Fibroblast of lung (primary cell): ENCODE measurements at regions not wholly inside any gene's neighbourhood (a gene's known extent, or its start where the extent isn't known, plus 50 kb on each side); places are given as distances from the start of the nearest gene placed in this dataset.

Experiments used
- DNase-seq, 2 donors: peaks; one replicate each; pipeline versions ENCODE4 v3.0.0 to v3.0.0-alpha.2; 2010; ENCODE audit warnings: low read depth in 2 of 2
- H2AFZ ChIP-seq: 2 replicates; pipeline ENCODE4 v1.5.1; 2012; ENCODE audit warnings: low read length, control low read depth, inconsistent platforms
- H3K27ac ChIP-seq: 2 replicates; pipeline ENCODE4 v1.5.1; 2011; ENCODE audit warnings: low read length, control low read depth; ENCODE audit not compliant: insufficient read depth
- H3K27me3 ChIP-seq: 2 replicates; pipeline ENCODE4 v1.5.1; 2011; ENCODE audit warnings: mild to moderate bottlenecking, low read length; ENCODE audit not compliant: control insufficient read depth, insufficient read depth
- H3K36me3 ChIP-seq: 2 replicates; pipeline ENCODE4 v1.5.1; 2011; ENCODE audit warnings: low read length; ENCODE audit not compliant: control insufficient read depth, insufficient read depth
- H3K4me1 ChIP-seq: 2 replicates; pipeline ENCODE4 v1.5.1; 2011; ENCODE audit warnings: low read length; ENCODE audit not compliant: control insufficient read depth, insufficient read depth; ENCODE audit errors: extremely low read depth
- H3K4me2 ChIP-seq: 2 replicates; pipeline ENCODE4 v1.5.1; 2011; ENCODE audit warnings: low read length, control low read depth; ENCODE audit not compliant: insufficient read depth; ENCODE audit errors: extremely low read depth
- H3K4me3 ChIP-seq, 4 experiments: fragments of 200-600 bp in 1 of 4; sonication (generic) in 1 of 4; replicated peaks in 1 of 4; 2 replicates each; pipeline ENCODE4 v1.5.1; 2011 to 2016; ENCODE audit warnings: low read length in 4 of 4, low read depth in 3 of 4, mild to moderate bottlenecking in 3 of 4, control low read depth in 2 of 4, inconsistent platforms in 1 of 4, mixed read lengths in 1 of 4; ENCODE audit not compliant: insufficient read depth in 1 of 4; ENCODE audit errors: control extremely low read depth in 1 of 4
- H3K79me2 ChIP-seq: 2 replicates; pipeline ENCODE4 v1.5.1; 2012; ENCODE audit warnings: mild to moderate bottlenecking, low read length, inconsistent platforms; ENCODE audit not compliant: control insufficient read depth, insufficient read depth
- H3K9ac ChIP-seq: 2 replicates; pipeline ENCODE4 v1.5.1; 2011; ENCODE audit warnings: mild to moderate bottlenecking, low read length, control low read depth; ENCODE audit not compliant: insufficient read depth
- H3K9me3 ChIP-seq: 2 replicates; pipeline ENCODE4 v1.5.1; 2012; ENCODE audit warnings: low read depth, low read length; ENCODE audit not compliant: control insufficient read depth, insufficient read depth
- H4K20me1 ChIP-seq: 2 replicates; pipeline ENCODE4 v1.5.1; 2011; ENCODE audit warnings: low read length; ENCODE audit not compliant: control insufficient read depth, insufficient read depth; ENCODE audit errors: extremely low read depth
- EZH2 ChIP-seq: IDR thresholded peaks from 2 replicates; pipeline ENCODE4 v1.5.1; 2012; ENCODE audit warnings: low read length, control low read depth, mild to moderate bottlenecking; ENCODE audit errors: missing control alignments
- TF ChIP-seq, protein P1 (sequence below), 2 donors: IDR thresholded peaks in 1 of 2; conservative IDR thresholded peaks in 1 of 2; 1 replicate in 1 of 2; 2 replicates in 1 of 2; pipeline ENCODE4 v1.5.1; 2011 to 2012; ENCODE audit warnings: low read length in 2 of 2, control low read depth in 1 of 2, inconsistent platforms in 1 of 2, low read depth in 1 of 2, mild to moderate bottlenecking in 1 of 2

DNA sequence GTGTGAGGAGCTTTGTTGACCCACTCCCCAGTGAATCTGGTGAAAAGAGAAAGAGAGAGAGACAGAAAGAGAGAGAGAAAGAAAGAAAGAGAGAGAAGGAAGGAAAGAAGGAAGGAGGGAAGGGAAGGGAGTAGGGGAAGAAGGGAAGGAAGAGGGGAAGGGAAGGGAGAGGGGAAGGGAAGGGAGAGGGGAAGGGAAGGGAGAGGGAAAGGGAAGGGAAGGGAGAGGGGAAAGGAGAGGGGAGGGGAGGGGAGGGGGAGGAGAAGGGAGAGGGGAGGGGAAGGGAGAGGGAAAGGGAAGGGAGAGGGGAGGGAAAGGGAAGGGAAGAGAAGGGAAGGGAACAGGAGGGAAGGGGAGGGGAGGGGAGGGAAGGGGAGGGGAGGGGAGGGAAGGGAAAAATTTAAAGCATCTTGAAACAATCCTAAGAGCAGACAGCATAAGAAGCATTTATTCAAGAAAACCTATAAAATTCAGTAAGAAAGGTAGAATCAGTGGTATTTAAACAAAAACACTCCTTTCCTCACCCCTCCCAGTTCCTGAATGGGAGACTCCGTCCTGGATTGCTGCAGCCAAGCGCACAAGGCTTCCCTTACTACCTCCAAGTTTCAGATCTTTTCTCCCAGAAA, 846.2 kb upstream of the POM121L12 start:
- no peak for DNase-seq
- no peaks in the 10 kb centered on the region for H4K20me1 ChIP-seq
- no peaks in the 10 kb centered on the region for H3K79me2 ChIP-seq
- H3K27ac ChIP-seq: no peak overlapping the region
- no peak for TF ChIP-seq EZH2
- TF ChIP-seq, protein P1, sequence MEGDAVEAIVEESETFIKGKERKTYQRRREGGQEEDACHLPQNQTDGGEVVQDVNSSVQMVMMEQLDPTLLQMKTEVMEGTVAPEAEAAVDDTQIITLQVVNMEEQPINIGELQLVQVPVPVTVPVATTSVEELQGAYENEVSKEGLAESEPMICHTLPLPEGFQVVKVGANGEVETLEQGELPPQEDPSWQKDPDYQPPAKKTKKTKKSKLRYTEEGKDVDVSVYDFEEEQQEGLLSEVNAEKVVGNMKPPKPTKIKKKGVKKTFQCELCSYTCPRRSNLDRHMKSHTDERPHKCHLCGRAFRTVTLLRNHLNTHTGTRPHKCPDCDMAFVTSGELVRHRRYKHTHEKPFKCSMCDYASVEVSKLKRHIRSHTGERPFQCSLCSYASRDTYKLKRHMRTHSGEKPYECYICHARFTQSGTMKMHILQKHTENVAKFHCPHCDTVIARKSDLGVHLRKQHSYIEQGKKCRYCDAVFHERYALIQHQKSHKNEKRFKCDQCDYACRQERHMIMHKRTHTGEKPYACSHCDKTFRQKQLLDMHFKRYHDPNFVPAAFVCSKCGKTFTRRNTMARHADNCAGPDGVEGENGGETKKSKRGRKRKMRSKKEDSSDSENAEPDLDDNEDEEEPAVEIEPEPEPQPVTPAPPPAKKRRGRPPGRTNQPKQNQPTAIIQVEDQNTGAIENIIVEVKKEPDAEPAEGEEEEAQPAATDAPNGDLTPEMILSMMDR (conservative IDR thresholded peaks at IDR 0.05 in 1 of 2, IDR thresholded peaks at IDR 0.05 in 1 of 2; ENCODE audit: low read depth in 1 of 2, low read length in 2 of 2): no peak
- no peak overlapping the region for H3K4me2 ChIP-seq
- no peaks in the 10 kb centered on the region for H3K27me3 ChIP-seq
- H3K4me3 ChIP-seq: no peak overlapping the region
- no peak overlapping the region for H2AFZ ChIP-seq
- H3K4me1 ChIP-seq: no peaks in the 10 kb centered on the region
- no peak overlapping the region for H3K9ac ChIP-seq
- H3K9me3 ChIP-seq: no peaks in the 10 kb centered on the region
- H3K36me3 ChIP-seq: no peaks in the 10 kb centered on the region

DNA sequence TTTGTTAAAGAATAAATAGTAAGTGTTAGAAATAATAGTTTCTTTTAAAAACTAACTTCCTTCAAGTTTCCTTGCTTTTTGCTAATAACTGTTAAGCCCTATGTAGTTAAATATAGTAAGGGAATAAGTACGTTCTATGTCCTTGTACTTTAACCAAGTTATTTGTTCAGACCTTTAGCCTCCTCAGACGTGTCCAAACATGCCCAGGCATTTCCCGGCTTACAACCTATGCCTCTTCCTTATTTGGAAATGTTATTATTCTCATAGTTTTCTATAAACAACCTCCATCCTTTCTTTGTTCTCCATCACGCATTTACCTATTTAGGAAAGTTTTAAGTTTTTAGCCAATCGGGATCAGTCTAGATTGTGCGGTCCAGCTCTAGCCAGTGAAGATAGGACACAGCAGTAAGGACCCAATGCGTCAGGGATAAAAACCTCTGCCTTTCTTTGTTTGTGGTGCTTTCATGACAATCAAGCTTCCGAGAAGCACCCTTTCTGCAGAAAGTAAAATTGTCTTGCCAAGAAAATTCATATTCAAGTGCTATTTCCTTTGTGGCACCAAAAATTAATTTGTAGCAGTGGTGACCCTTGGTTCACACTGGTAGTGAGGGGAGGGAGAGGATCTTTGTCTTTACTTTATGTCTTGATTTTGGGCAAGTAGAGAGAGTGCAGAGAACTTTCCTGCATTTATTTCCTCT, 851.3 kb upstream of the POM121L12 start:
- H3K27me3 ChIP-seq: no peaks in the 10 kb centered on the region
- H3K4me3 ChIP-seq: no peak overlapping the region
- H3K4me1 ChIP-seq: no peaks in the 10 kb centered on the region
- TF ChIP-seq, protein P1 (conservative IDR thresholded peaks at IDR 0.05 in 1 of 2, IDR thresholded peaks at IDR 0.05 in 1 of 2; ENCODE audit: low read depth in 1 of 2, low read length in 2 of 2): no peak
- TF ChIP-seq EZH2: no peak
- no peaks in the 10 kb centered on the region for H3K36me3 ChIP-seq
- H3K9ac ChIP-seq: no peak overlapping the region
- no peaks in the 10 kb centered on the region for H4K20me1 ChIP-seq
- no peak overlapping the region for H3K27ac ChIP-seq
- H3K9me3 ChIP-seq: no peaks in the 10 kb centered on the region
- no peak for DNase-seq
- no peaks in the 10 kb centered on the region for H3K79me2 ChIP-seq
- H2AFZ ChIP-seq: no peak overlapping the region
- no peak overlapping the region for H3K4me2 ChIP-seq

DNA sequence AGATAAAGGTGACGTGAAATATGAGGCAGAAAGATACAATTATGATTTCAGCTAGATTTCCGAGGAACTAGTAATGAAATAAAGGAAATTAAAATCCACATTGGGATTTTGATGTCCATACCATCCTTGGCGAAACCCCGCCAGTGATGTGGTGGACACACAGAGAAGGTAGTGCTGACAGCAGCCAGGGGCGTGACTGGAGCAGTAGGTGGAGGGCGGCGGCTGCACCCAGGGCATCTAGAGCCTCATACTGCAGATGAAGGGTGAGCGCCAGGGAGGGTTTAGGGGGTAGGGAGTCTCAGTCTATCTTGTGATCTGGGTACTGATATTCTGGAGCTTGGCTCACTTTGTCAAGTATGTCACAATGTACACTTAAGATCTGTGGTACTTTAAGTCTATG, 855.5 kb upstream of the POM121L12 start:
- Histone ChIP-seq H3K27me3 (no peaks in the 10 kb centered on the region), H3K9me3 (no peaks in the 10 kb centered on the region), H2AFZ (no peak overlapping the region), H3K9ac (no peak overlapping the region), H3K27ac (no peak overlapping the region), H3K4me1 (no peaks in the 10 kb centered on the region), H3K36me3 (no peaks in the 10 kb centered on the region), H4K20me1 (no peaks in the 10 kb centered on the region), H3K79me2 (no peaks in the 10 kb centered on the region), H3K4me2 (no peak overlapping the region), H3K4me3 (no peak overlapping the region)
- no peak for DNase-seq
- no peak for TF ChIP-seq EZH2
- TF ChIP-seq, protein P1 (conservative IDR thresholded peaks at IDR 0.05 in 1 of 2, IDR thresholded peaks at IDR 0.05 in 1 of 2; ENCODE audit: low read depth in 1 of 2, low read length in 2 of 2): no peak
